Uterus (tissue), 2 donors: ENCODE measurements at regions not wholly inside any gene's neighbourhood (a gene's known extent, or its start where the extent isn't known, plus 50 kb on each side); places are given as distances from the start of the nearest gene placed in this dataset.

Experiments
- POLR2A ChIP-seq, 2 donors: fragments of 450-650 bp; IDR thresholded peaks; one replicate each; pipeline ENCODE4 v1.6.1; 2016; ENCODE audit warnings: antibody characterized with exemption in 2 of 2, mild to moderate bottlenecking in 1 of 2, moderate library complexity in 1 of 2
- TF ChIP-seq, protein P1 (sequence below), 4 experiments: fragments of 200-600 bp in 2 of 4; fragments of 450-650 bp in 2 of 4; sonication (generic) in 2 of 4; IDR thresholded peaks; one replicate each; pipeline ENCODE4 v1.5.1; 2016 to 2019; ENCODE audit warnings: antibody characterized with exemption in 4 of 4, mild to moderate bottlenecking in 2 of 4, moderate library complexity in 1 of 4

DNA sequence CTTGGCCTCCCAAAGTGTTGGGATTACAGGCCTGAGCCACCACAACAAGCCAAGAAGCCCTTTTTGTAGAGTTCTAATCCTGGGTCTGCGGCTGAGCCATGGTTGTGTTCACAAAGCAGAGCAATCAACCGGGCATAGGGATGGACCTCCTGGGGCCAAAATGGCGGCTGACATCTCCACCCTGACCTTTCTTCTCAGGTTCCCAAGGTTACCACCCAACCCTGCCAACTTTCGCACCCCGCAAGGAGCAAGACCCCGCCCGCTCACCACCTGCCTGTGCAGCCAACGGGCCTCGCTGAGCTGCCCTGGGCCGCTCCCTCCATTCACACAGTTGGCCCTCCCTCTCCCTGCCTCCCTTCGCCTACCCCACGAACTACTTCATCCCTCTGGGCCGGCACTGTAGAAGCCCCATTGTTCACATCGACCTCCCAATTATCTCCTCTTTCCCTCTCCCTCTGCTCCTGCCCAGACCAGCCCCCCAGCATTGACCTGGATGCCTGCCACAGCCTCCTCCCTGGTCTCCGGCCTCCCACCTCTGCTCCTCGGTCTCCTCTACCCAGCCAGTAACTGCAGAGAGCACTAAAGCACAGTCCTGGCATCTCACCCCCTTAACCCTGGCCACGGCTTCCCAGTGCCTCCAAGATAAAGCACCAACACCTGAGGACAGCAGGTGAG is 62.0 kb upstream of the TFRC start:
- TF ChIP-seq POLR2A (IDR thresholded peaks at IDR 0.05), result no peak
- TF ChIP-seq, protein P1, sequence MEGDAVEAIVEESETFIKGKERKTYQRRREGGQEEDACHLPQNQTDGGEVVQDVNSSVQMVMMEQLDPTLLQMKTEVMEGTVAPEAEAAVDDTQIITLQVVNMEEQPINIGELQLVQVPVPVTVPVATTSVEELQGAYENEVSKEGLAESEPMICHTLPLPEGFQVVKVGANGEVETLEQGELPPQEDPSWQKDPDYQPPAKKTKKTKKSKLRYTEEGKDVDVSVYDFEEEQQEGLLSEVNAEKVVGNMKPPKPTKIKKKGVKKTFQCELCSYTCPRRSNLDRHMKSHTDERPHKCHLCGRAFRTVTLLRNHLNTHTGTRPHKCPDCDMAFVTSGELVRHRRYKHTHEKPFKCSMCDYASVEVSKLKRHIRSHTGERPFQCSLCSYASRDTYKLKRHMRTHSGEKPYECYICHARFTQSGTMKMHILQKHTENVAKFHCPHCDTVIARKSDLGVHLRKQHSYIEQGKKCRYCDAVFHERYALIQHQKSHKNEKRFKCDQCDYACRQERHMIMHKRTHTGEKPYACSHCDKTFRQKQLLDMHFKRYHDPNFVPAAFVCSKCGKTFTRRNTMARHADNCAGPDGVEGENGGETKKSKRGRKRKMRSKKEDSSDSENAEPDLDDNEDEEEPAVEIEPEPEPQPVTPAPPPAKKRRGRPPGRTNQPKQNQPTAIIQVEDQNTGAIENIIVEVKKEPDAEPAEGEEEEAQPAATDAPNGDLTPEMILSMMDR (IDR thresholded peaks at IDR 0.05), result no peak
